Panc1 (cell line): ENCODE measurements at regions not wholly inside any gene's neighbourhood (a gene's known extent, or its start where the extent isn't known, plus 50 kb on each side); places are given as distances from the start of the nearest gene placed in this dataset.

ENCODE experiments used
- POLR2AphosphoS5 ChIP-seq: IDR thresholded peaks from 2 replicates; pipeline ENCODE4 v1.6.1; 2012; ENCODE audit warnings: mild to moderate bottlenecking, low read depth, low read length, moderate library complexity
- TF ChIP-seq, protein P1 (sequence below), 2 experiments: IDR thresholded peaks; 2 replicates each; pipeline ENCODE4 v1.6.1; 2011 to 2012; ENCODE audit warnings: low read depth in 2 of 2, control low read depth in 1 of 2, low read length in 1 of 2, mild to moderate bottlenecking in 1 of 2, moderate library complexity in 1 of 2; ENCODE audit not compliant: insufficient read depth in 1 of 2
- TF ChIP-seq, protein P2 (sequence below): fragments of 450-650 bp; IDR thresholded peaks from 2 replicates; pipeline ENCODE4 v1.5.1; 2017; ENCODE audit warnings: mild to moderate bottlenecking

DNA sequence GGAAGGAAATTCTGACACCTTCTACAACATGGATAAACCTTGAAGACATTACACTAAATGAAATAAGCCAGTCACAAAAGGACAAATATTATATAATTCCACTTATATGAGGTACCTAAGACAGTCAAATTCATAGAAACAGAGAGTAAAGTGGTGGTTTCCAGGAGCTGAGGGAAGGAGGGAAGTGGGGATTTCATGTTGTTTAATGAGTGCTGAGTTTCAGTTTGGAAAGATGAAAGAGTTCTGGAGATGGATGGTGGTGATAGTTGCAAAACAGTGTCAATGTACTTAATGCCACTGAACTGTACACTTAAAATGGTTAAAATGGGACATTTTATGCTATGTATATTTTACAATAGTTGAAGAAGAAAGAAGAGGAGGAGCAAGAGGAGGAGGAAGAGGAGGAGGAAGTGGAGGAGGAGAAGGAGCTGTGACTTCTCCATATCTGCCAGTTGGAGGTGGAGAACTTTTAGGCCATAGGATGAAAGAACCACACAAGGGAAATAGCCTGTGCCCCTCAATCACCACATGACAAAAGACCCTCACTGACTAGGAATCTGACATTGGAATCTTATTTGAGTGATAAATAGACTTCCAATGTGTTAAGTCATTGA lies 55.3 kb upstream of the LGALSL start:
- no peak for TF ChIP-seq POLR2AphosphoS5
- TF ChIP-seq, protein P1, sequence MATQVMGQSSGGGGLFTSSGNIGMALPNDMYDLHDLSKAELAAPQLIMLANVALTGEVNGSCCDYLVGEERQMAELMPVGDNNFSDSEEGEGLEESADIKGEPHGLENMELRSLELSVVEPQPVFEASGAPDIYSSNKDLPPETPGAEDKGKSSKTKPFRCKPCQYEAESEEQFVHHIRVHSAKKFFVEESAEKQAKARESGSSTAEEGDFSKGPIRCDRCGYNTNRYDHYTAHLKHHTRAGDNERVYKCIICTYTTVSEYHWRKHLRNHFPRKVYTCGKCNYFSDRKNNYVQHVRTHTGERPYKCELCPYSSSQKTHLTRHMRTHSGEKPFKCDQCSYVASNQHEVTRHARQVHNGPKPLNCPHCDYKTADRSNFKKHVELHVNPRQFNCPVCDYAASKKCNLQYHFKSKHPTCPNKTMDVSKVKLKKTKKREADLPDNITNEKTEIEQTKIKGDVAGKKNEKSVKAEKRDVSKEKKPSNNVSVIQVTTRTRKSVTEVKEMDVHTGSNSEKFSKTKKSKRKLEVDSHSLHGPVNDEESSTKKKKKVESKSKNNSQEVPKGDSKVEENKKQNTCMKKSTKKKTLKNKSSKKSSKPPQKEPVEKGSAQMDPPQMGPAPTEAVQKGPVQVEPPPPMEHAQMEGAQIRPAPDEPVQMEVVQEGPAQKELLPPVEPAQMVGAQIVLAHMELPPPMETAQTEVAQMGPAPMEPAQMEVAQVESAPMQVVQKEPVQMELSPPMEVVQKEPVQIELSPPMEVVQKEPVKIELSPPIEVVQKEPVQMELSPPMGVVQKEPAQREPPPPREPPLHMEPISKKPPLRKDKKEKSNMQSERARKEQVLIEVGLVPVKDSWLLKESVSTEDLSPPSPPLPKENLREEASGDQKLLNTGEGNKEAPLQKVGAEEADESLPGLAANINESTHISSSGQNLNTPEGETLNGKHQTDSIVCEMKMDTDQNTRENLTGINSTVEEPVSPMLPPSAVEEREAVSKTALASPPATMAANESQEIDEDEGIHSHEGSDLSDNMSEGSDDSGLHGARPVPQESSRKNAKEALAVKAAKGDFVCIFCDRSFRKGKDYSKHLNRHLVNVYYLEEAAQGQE (IDR thresholded peaks at IDR 0.05; ENCODE audit: insufficient read depth in 1 of 2, low read depth in 2 of 2, low read length in 1 of 2): no peak
- TF ChIP-seq, protein P2, sequence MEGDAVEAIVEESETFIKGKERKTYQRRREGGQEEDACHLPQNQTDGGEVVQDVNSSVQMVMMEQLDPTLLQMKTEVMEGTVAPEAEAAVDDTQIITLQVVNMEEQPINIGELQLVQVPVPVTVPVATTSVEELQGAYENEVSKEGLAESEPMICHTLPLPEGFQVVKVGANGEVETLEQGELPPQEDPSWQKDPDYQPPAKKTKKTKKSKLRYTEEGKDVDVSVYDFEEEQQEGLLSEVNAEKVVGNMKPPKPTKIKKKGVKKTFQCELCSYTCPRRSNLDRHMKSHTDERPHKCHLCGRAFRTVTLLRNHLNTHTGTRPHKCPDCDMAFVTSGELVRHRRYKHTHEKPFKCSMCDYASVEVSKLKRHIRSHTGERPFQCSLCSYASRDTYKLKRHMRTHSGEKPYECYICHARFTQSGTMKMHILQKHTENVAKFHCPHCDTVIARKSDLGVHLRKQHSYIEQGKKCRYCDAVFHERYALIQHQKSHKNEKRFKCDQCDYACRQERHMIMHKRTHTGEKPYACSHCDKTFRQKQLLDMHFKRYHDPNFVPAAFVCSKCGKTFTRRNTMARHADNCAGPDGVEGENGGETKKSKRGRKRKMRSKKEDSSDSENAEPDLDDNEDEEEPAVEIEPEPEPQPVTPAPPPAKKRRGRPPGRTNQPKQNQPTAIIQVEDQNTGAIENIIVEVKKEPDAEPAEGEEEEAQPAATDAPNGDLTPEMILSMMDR: no peak
